ENCODE measurements at regions not wholly inside any gene's neighbourhood (a gene's known extent, or its start where the extent isn't known, plus 50 kb on each side); places are given as distances from the start of the nearest gene placed in this dataset.

DNA sequence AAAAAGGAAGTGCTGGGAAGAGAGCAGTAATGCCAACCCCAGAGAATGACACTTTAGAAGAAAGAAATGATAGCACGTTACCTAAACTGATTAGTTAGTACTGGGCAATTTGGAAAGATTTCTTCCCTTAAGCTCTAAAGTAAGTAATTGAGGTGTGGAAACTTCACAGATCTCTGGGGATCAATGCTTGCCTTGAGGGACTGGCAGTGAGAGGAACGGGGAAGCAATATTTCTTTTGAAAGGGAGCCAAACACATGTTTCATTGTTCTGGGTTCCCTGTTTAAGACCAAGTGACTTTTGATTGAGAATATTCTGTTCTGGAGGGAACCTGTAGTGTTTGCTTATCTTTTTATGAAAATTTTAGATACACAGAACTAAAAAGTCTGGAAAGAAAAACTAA lies 190.5 kb downstream of the NDFIP2 start:
- DNase-seq (ENCODE audit: low read depth in 2 of 2), result no peak

DNA sequence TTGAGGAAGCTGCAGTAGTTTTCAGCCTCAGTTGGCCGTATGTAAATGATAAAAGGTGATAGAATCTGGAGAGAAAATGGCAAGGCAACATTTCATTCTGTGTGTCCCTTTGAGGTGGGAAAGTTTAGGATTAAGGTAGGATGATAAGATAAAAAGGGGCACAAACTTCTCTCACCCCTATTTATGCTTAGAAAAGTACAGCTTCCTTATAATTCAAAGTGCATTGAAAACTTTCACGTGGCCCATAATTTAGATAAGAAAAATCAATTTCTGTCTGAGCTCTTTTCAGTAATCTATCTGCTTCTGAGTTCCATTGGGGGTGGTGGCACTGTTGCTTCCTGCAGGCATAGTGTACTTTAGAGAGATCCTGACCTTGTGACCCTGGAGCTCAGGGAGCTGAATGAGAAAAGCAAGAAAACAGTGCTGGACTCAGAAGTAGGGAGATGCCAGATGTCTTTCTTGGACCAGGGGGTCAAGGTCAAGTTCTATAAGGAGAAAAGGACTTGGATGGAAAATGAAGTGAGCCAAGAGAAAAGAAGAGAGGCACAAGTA lies 187.3 kb downstream of the NDFIP2 start:
- no peak for DNase-seq (ENCODE audit: low read depth in 2 of 2)

DNA sequence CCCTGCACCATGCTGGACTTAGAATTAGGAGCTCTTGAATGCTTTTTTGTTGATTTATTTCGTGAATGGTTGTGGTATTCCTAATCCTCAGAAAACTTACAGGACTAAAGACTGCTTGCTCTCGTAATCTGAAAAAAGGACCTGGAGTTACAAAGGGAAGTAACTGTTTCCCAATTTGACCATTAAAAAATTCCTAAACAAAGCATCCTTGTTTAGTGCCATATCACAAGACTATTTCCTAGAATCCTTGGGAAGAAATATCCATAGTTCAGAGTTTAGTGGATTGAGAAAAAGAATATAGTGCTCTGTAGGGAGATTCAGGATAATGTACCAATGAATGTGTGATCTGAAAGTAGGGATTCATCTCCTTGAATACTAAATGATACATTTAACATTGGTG lies 186.8 kb downstream of the NDFIP2 start:
- DNase-seq (ENCODE audit: low read depth in 2 of 2), result no peak

DNA sequence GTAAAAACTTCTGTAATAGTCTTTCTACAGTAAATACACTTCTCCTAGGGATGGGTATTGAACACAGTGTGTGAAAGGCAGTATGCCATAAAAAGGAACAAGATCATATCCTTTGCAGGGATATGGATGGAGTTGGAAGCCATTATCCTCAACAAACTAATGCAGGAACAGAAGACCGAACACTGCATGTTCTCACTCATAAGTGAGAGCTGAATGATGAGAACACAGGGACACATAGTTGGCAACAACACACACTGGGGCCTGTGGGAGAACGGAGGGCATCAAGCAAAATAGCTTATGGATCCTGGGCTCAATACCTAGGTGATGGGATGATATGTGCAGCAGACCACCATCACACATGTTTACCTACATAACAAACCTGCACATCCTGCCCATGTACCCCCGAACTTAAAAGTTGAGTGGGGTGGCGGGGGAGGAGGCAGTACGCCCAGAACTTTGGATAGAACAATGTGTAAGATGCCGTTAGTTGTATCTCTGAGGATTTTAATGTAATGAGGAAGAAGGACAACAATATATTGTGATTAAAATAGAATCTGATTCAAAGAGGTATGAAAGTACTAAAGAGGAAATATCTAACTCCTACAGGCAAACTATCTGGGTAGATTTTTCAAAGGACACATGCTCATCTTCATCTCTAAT lies 183.2 kb downstream of the NDFIP2 start:
- DNase-seq (ENCODE audit: low read depth in 2 of 2), result no peak

DNA sequence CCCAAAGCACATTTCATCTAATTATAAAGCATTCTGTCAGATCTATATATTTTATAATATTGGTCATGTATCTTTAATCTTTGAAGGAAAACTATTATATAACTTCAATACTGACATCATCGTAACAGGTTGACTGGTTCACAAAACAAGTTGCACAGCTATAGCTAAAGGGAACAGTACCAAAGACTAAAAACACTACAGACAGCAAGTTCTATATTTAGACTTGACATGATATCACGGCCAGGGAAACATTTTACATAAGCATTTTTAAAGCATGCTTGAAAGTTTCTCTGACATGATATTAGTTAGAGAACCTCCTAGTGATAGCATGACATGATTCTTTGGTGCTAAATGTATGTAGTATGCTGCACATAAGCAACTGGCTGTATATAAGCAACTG lies 182.5 kb downstream of the NDFIP2 start:
- no peak for DNase-seq (ENCODE audit: low read depth in 2 of 2)

DNA sequence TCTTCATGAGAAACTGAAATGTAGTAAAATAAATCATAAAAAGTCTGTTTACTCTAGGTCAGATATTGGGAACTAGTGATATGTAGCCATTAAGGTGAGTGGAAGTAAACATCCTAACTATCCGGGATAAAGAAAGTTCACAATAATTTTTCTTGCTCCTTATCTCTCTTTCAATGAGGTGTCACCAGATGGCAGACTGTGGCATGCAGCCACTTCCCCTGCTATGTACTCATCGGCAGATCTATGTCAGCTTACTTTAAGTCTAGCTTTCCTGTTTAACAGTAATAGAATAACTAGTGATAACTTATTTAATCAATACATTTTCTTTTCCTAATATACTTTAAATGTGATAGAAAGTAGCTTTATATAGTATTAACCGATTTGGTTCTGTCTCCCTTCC lies 181.9 kb downstream of the NDFIP2 start:
- DNase-seq (ENCODE audit: low read depth in 2 of 2), result no peak

DNA sequence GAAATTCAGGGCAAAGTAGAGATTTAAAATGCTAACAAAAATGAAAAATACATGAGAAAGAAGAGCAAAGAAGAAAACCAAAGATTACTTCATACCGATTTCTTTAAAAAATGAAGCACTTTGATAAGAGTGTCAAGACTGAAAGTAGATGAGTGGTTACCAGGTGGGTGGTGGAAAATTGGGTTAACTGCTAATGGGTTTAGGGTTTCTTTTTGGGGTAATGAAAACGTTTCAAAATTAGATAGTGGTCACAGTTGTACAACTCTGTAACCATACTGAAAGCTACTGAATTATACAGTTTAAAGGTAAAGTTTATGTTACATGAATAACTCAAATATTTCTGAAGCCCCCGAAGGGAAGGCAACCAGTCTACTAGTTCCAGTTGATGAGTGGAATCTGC lies 179.4 kb downstream of the NDFIP2 start:
- no peak for DNase-seq (ENCODE audit: low read depth in 2 of 2)

DNA sequence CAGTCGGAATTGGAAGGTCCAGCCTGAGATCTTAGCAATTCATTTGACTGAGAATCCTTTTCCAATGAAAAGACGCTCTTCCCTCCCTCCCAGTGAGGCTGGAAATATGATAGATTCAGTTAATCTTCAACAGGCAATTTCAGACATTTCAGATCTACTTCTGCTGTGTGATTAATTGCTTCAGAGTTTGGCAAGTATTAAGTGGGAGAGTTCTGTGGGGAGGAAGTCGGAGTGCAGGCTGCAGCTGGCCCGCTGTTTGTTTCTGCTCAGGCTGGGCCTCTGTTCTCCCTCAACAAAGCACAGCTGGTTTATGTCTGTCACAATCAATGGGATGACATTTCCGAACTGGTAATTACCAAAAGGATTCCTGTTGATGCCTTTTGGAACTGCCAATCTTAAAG lies 178.2 kb downstream of the NDFIP2 start:
- no peak for DNase-seq (ENCODE audit: low read depth in 2 of 2)

DNA sequence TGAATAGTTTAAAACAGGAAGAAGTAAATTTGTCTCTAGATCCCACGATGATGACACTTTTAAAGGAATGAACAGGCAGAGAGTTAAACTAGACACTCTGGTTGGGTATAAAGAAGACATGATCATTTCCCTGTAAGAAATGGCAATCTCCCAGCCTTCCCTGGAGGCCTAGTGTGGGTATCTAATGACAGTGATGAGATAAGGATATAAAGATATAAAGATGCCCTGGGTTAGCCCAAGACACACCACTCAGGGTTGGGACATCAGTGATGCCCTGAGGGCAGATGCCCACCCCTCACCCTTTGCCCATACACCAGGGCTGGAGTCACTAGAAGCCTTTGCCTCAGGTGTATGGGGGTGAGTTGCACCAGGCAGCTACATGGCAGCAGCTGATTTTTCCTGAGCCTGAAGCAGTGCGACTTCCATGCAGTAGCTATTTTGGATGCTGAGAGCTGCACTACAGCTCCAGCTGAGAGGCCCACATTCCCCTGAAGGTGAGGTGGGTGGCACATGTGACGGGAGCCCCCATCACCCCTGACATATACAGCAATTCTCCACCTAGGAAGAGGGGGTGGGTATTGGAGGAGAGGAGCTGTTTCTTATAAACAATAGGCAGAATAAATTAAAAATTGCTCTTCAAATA lies 177.5 kb downstream of the NDFIP2 start:
- no peak for DNase-seq (ENCODE audit: low read depth in 2 of 2)

DNA sequence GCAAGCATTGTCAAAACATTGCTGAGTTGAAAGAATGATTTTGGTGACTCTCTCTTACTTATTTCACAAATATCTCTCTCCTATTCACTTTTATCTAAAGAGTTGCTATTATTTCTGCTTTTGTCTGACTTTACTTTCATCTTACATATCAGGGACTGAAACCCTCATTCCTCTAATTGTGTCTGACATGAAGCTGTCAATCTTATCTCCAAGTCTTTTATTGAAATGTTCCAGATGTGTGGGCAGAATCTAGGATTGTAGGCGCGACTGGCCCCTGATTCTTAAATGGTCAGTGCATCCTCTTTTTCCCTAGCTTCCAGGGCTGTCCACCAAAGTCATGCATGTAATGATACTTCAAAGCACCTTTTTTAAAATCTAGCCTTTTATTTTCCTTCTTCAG lies 174.6 kb downstream of the NDFIP2 start:
- DNase-seq (ENCODE audit: low read depth in 2 of 2), result no peak

DNA sequence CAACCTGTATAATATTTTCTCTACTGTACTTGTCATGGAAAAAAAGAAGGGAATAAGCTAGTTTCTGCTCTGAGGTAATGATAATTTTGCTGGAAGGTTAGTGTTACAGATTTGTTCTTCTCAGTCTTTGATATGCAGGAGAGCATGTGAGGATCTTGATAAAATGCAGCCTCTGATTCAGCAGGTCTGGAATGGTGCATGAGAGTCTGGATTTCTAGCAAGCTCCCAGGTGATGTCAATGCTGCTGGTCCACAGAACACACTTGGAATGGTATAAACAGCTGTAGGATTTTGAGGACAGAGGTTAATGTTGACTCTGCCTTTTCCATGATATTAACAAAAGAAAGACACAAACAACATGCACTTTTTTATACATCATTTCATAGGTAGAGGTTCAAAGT lies 173.6 kb downstream of the NDFIP2 start:
- no peak for DNase-seq (ENCODE audit: low read depth in 2 of 2)

DNA sequence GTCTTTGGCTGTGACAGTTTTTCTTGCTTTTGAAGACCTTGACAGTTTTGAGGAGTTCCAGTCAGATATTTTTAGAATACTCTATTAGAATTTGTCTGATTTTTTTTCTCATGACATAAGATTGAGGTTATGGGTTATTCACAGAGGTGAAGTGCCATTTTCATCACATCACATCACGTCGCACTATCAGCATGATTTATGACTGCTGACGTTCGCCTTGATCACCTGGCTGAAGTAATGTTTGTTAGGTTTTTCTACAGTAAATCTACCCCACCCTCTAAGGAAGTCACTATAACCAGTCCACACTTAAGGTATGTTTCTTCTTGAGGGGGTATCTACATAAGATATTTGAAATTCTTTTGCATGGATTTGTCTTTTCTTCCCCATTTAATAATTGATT lies 169.7 kb downstream of the NDFIP2 start:
- no peak for DNase-seq (ENCODE audit: low read depth in 2 of 2)

DNA sequence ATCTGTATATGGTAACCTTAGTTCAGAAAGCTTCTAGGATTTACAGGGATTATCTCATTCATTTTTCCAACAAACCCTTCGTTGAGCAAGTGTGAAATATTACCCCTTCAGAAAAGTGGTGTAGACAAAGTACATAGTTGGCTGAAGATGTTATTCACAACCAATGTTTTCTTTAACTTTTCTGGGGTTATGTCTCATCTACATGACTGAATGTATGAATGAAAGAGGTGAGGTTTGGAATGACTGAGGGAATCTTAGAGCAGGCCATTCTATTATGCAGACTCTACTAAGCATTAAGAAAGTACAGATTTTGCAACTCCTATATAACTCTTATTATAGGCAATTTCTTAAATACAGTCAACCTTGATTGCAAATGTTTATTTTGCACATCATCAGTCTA lies 167.2 kb downstream of the NDFIP2 start:
- no peak for DNase-seq (ENCODE audit: low read depth in 2 of 2)

DNA sequence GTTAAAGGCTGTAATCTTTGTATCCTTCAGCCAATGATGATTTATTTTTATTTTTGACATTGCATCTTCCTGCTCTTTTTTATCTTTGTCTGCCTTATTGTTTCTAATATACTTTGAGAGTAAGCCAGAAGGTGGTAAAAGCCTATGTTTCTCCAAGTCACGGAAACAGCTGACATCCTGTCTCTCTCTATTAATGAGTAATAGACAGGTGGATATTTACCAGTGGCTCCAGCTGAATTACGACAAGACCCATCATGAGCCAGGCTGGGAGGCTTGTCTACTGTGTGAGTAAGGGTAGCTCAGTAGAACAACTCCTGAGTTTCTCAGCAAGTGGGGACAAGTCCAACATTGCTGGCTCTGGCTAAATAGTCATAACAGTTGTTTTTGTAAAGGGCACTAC lies 166.6 kb downstream of the NDFIP2 start:
- no peak for DNase-seq (ENCODE audit: low read depth in 2 of 2)

DNA sequence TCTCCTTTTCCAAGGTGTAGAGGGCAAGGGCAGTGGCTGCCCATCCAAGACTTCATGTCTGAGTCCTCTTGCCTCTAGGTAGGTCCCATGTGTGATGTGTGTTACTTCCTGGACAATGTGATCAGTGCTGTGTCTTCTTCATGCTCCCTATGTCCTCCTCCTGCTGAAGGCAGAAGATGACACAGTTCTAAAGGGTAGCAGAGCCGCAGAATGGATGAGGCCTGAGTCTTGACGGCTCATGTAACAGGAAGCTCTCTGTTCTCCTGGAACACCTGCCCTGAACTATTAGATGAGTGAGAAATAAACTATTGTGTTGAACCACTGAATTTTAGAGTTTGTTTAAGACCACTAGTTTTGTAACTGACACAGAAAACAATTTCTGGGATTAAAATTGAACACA lies 165.9 kb downstream of the NDFIP2 start:
- no peak for DNase-seq (ENCODE audit: low read depth in 2 of 2)

DNA sequence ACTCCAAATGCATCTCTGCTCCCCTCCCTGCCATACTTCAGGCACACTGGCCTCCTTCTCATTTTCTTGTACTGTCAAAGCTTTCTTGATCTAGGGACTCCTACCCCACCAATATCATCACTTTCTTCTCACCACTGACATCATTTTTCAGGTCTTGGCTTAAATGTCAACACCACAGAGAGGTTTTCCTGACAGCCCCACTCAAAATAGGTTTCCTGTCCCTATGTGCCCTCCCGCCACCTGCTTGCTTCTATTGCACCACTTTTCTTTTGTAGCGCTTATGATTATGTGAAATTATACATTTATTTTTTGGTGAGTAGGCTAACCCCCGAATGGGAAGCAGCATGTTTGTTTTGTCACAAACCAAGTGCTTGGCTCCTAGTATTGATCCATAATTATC lies 164.6 kb downstream of the NDFIP2 start:
- DNase-seq (ENCODE audit: low read depth in 2 of 2), result no peak

DNA sequence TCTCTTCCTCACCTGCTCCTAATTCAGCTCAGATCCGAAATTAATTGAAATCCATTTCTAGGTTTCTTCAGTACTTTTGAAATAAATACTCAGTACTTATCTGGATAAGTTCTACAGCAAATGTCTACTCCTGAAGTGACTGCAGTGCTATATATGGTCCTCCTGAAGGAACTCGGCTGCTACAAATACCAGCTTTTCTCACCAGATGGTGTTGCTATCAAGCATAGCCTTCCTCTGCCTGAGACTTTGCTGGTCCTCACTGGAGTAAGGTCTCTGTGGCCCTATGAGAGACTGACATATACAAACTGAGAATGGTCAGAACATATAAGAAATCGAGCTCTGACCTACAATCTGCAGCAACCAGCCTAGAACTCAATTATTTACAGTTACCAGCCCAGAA lies 161.6 kb downstream of the NDFIP2 start:
- no peak for DNase-seq (ENCODE audit: low read depth in 2 of 2)

DNA sequence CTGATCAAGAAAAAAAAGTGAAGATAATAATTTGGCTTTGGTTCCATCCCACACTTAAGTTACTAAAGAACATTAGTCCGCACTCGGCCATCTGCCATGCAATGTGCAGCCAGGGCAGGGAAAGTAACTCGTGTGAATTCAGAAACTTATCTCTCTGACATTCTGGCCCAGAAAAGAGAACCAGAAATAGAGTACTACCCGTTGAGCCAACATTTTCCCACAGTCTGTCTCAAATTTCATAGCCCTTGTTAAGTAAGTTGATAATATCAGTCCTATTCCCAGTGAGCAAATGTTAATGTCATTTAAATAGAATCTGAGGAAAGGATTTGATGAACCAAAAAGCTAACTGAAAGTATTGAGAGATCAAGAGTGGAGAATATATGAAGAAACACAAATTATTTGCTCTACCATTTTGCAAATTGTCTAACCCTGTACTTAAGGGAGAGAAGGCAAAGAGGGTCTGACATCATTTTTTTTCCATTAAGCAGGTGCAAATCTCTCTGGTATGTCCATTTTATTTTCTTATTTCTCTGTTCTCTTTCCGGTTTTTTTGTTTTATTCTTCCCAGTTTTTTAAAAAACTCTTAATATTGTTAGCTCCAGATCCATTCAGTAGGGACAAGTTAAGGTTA lies 156.3 kb downstream of the NDFIP2 start:
- DNase-seq (ENCODE audit: low read depth in 2 of 2), result no peak

DNA sequence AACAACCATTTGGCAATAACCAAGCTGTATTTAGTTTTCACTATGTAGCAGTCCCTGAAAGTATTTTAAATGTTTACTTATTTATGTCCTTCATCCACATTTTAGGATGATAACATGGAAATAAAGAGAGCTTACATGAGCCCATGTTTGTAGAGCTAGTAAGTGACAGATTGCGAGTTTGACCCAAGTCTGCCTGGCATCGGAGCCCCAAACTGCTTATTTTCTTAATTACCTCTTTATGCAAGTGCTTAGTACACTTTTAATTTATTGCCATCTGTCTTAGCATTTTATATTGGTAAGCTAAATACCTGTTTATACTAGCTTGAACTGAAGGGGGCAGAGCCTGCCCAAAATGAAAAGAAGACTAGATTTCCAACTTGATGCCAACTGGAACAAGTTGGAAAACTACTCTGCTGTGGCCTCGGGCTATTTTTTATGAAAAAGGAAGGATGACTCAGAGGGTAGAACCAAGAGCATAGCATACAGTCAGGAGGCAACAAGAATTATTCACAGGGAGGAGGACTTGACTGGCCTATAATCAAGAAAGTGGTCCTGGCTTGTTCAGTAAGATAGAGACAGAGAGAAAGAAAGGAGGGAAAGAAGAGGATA lies 150.2 kb downstream of the NDFIP2 start:
- no peak for DNase-seq (ENCODE audit: low read depth in 2 of 2)

DNA sequence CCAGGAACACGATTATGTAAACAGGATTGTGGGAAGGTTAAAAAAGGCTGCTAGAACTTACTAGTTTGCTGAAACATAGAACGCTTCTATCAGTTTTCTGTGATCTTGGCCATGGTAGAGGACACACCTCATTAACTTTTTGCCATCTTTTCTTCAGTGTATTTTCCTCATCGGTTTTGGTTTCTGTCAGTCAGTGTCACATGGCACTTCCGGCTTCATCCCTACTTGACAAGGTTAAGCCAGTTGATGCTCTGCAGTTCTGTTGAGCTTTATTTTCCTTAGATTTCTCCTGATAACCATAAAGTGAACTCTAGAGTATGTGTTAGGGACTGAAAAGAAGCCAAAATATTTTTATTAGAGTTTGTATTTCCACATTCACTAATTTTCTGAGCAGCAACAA lies 147.5 kb downstream of the NDFIP2 start:
- no peak for DNase-seq (ENCODE audit: low read depth in 2 of 2)

DNA sequence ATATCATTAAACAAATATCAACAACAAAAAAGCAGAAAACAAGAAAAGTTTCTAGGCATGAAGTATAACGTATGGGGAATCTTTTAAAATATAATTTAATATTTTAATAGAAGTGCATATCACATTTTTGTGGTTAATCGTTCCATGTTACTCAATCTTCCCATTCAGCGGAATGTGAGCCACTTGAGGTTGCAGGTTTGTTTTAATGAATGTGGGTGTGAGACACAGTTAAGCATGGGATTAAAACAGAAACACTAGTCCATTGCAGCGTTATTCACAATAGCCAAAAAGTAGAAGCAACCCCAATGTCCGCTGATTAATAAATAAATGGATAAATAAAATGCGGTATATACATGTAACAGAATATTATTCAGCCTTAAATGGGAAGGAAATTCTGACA lies 146.0 kb downstream of the NDFIP2 start:
- no peak for DNase-seq (ENCODE audit: low read depth in 2 of 2)

DNA sequence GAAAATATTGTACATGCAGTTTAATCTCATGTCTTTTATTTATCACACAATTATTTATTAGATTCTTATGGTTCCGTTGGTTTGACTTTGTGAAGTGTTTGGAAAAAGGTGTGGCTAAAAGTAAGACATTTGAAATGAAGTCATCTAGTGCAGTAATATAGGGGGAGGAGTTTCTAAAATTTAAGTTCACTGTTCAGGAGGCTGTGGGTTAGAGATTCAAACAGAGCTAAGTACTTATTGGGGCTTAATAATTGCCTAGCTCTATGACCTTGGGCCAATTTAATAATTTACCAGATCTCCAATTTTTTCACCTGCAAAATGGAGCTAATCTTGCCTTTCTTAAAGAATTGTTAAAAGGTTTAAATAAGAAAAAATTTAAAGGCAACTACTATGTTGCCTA lies 144.6 kb downstream of the NDFIP2 start:
- no peak for DNase-seq (ENCODE audit: low read depth in 2 of 2)

DNA sequence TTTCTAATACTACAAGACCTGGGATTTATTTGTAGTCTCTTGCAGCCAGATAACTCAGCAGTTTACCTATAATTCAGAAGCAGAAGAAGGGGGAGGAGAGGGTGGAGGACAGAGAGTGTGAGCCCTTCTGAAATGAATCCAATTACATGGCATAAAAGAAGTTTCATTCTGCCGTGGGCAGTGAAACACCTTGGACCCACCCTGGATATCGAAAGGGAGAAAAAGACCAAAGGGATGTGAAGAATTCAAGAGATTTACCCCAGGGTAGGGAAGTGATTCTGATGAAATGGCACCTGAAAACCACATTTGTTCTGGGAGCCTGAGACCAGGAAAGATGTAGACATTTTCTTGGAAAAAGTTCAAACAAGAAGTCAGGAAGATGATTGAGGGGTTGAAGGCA lies 140.9 kb downstream of the NDFIP2 start:
- DNase-seq (ENCODE audit: low read depth in 2 of 2), result no peak
